ENCODE measurements at regions not wholly inside any gene's neighbourhood (a gene's known extent, or its start where the extent isn't known, plus 50 kb on each side); places are given as distances from the start of the nearest gene placed in this dataset.

- intact Hi-C loops (cut with micrococcal nuclease; ENCODE audit: unreplicated experiment) = no loop called here
- no peak for TF ChIP-seq CTCF (IDR thresholded peaks at IDR 0.05; ENCODE audit: unreplicated experiment)
- Mint-ChIP-seq H3K9me3 (ENCODE audit: low read depth, unreplicated experiment) (no peaks in the 10 kb centered on the region), H3K4me1 (ENCODE audit: low read depth, unreplicated experiment) (peaks cover 36% of the 10 kb centered on the region), H3K27ac (ENCODE audit: unreplicated experiment) (no peak overlapping the region), H3K36me3 (ENCODE audit: insufficient read depth, unreplicated experiment) (peaks cover 5% of the 10 kb centered on the region), H3K27me3 (ENCODE audit: unreplicated experiment) (no peaks in the 10 kb centered on the region), H3K4me3 (ENCODE audit: low read depth, unreplicated experiment) (no peak overlapping the region)
- CTCF ChIA-PET = no interaction called here
- no TSS peak for BruUV-seq (replicated peaks)
- DNase-seq = no peak
Measured at GRCh38 chr3:35524856-35525255, 114.5 kb upstream of the ARPP21 start.

- no TSS peak for BruUV-seq (replicated peaks)
- H3K36me3 Mint-ChIP-seq (ENCODE audit: insufficient read depth, unreplicated experiment) = peaks cover 5% of the 10 kb centered on the region
- no peaks in the 10 kb centered on the region for H3K27me3 Mint-ChIP-seq (ENCODE audit: unreplicated experiment)
- peak overlapping the region; percentile 60 for H3K4me3 Mint-ChIP-seq (ENCODE audit: low read depth, unreplicated experiment)
- no peak for TF ChIP-seq CTCF (IDR thresholded peaks at IDR 0.05; ENCODE audit: unreplicated experiment)
- peak overlapping the region; percentile 66 for H3K27ac Mint-ChIP-seq (ENCODE audit: unreplicated experiment)
- intact Hi-C loops (cut with micrococcal nuclease; ENCODE audit: unreplicated experiment) = no loop called here
- CTCF ChIA-PET = no interaction called here
- peaks cover 41% of the 10 kb centered on the region for H3K4me1 Mint-ChIP-seq (ENCODE audit: low read depth, unreplicated experiment)
- H3K9me3 Mint-ChIP-seq (ENCODE audit: low read depth, unreplicated experiment) = no peaks in the 10 kb centered on the region
- DNase-seq = peak; percentile 12
Measured at GRCh38 chr3:35528728-35529127, 110.6 kb upstream of the ARPP21 start.

- Mint-ChIP-seq H3K9me3 (ENCODE audit: low read depth, unreplicated experiment) (no peaks in the 10 kb centered on the region), H3K27me3 (ENCODE audit: unreplicated experiment) (no peaks in the 10 kb centered on the region), H3K4me3 (ENCODE audit: low read depth, unreplicated experiment) (no peak overlapping the region), H3K27ac (ENCODE audit: unreplicated experiment) (no peak overlapping the region), H3K36me3 (ENCODE audit: insufficient read depth, unreplicated experiment) (peaks cover 5% of the 10 kb centered on the region), H3K4me1 (ENCODE audit: low read depth, unreplicated experiment) (peaks cover 34% of the 10 kb centered on the region)
- no peak for TF ChIP-seq CTCF (IDR thresholded peaks at IDR 0.05; ENCODE audit: unreplicated experiment)
- intact Hi-C loops (cut with micrococcal nuclease; ENCODE audit: unreplicated experiment) = no loop called here
- no peak for DNase-seq
- CTCF ChIA-PET = no interaction called here
- BruUV-seq (replicated peaks) = no TSS peak
Measured at GRCh38 chr3:35529337-35529736, 110.0 kb upstream of the ARPP21 start.

- Mint-ChIP-seq H3K4me3 (ENCODE audit: low read depth, unreplicated experiment) (no peak overlapping the region), H3K27me3 (ENCODE audit: unreplicated experiment) (no peaks in the 10 kb centered on the region)
Measured at GRCh38 chr3:35537265-35537664, 102.1 kb upstream of the ARPP21 start.

More at GRCh38 chr3:35537265-35537664, 102.1 kb upstream of the ARPP21 start:
- Mint-ChIP-seq H3K27ac (ENCODE audit: unreplicated experiment) (peak overlapping the region; percentile 19), H3K36me3 (ENCODE audit: insufficient read depth, unreplicated experiment) (no peaks in the 10 kb centered on the region), H3K4me1 (ENCODE audit: low read depth, unreplicated experiment) (peaks cover 8% of the 10 kb centered on the region), H3K9me3 (ENCODE audit: low read depth, unreplicated experiment) (no peaks in the 10 kb centered on the region)
- no peak for TF ChIP-seq CTCF (IDR thresholded peaks at IDR 0.05; ENCODE audit: unreplicated experiment)
- CTCF ChIA-PET = interaction anchor here (0.6 kb wide), 1 partner anchor 154 kb away, joined by 3 read pairs; no protein-coding TSS in a partner anchor
- no TSS peak for BruUV-seq (replicated peaks)
- intact Hi-C loops (cut with micrococcal nuclease; ENCODE audit: unreplicated experiment) = no loop called here
- peak; percentile 18 for DNase-seq

Data from Calu3 (cell line).